Nephron (organoid): ENCODE measurements at regions not wholly inside any gene's neighbourhood (a gene's known extent, or its start where the extent isn't known, plus 50 kb on each side); places are given as distances from the start of the nearest gene placed in this dataset.

Experiments
- H3K27ac Mint-ChIP-seq, 3 experiments: 2 replicates each; pipeline ENCODE4 v1.8.0; 2020; ENCODE audit warnings: mixed read lengths in 3 of 3, mild to moderate bottlenecking in 2 of 3, moderate library complexity in 1 of 3
- H3K27me3 Mint-ChIP-seq: 2 replicates; pipeline ENCODE4 v1.8.0; 2021; ENCODE audit warnings: low read depth, mild to moderate bottlenecking, moderate library complexity, mixed read lengths
- H3K36me3 Mint-ChIP-seq: 2 replicates; pipeline ENCODE4 v1.8.0; 2020; ENCODE audit warnings: low read depth, mixed read lengths
- H3K4me1 Mint-ChIP-seq: 2 replicates; pipeline ENCODE4 v1.8.0; 2020; ENCODE audit warnings: mixed read lengths
- H3K4me3 Mint-ChIP-seq, 3 experiments: 2 replicates each; pipeline ENCODE4 v1.8.0; 2020; ENCODE audit warnings: mild to moderate bottlenecking in 3 of 3, mixed read lengths in 3 of 3, moderate library complexity in 2 of 3
- H3K9me3 Mint-ChIP-seq: 2 replicates; pipeline ENCODE4 v1.8.0; 2020; ENCODE audit warnings: mixed read lengths
- CTCF ChIP-seq, 3 experiments: fragments of 200-600 bp; sonication (generic); IDR thresholded peaks; one replicate each; pipeline ENCODE4 v1.5.0; 2021; ENCODE audit warnings: antibody characterized with exemption in 3 of 3; ENCODE audit not compliant: unreplicated experiment in 3 of 3

- no peak for TF ChIP-seq CTCF (IDR thresholded peaks at IDR 0.05; ENCODE audit: unreplicated experiment in 3 of 3)
- Mint-ChIP-seq H3K27ac (peak overlapping the region in 1 of 3 experiments; percentile 1), H3K9me3 (no peaks in the 10 kb centered on the region), H3K27me3 (peaks cover 17% of the 10 kb centered on the region), H3K4me1 (peaks cover 25% of the 10 kb centered on the region), H3K4me3 (no peak overlapping the region), H3K36me3 (no peaks in the 10 kb centered on the region)
Measured at GRCh38 chr2:236910781-236911495, 174.8 kb upstream of the COPS8 start.

GRCh38 chr2:236912326-236913120 lies 173.2 kb upstream of the COPS8 start:
- H3K9me3 Mint-ChIP-seq = no peaks in the 10 kb centered on the region
- peaks cover 19% of the 10 kb centered on the region for H3K27me3 Mint-ChIP-seq
- no peaks in the 10 kb centered on the region for H3K36me3 Mint-ChIP-seq
- no peak for TF ChIP-seq CTCF (IDR thresholded peaks at IDR 0.05; ENCODE audit: unreplicated experiment in 3 of 3)
- H3K27ac Mint-ChIP-seq = peak overlapping the region in 2 of 3 experiments; percentile 52 to 56
- H3K4me1 Mint-ChIP-seq = peaks cover 25% of the 10 kb centered on the region
- peak overlapping the region in 2 of 3 experiments; percentile 1 to 16 for H3K4me3 Mint-ChIP-seq

- TF ChIP-seq CTCF (IDR thresholded peaks at IDR 0.05; ENCODE audit: unreplicated experiment in 3 of 3) = no peak
- H3K9me3 Mint-ChIP-seq = no peaks in the 10 kb centered on the region
- no peak overlapping the region for H3K27ac Mint-ChIP-seq
- peaks cover 29% of the 10 kb centered on the region for H3K4me1 Mint-ChIP-seq
- H3K36me3 Mint-ChIP-seq = no peaks in the 10 kb centered on the region
- H3K4me3 Mint-ChIP-seq = no peak overlapping the region
- peaks cover 25% of the 10 kb centered on the region for H3K27me3 Mint-ChIP-seq
Measured at GRCh38 chr2:236915186-236915585, 170.5 kb upstream of the COPS8 start.

GRCh38 chr2:236915726-236916125 lies 170.0 kb upstream of the COPS8 start:
- no peak overlapping the region for H3K27ac Mint-ChIP-seq
- H3K4me3 Mint-ChIP-seq = no peak overlapping the region
- no peaks in the 10 kb centered on the region for H3K9me3 Mint-ChIP-seq
- peaks cover 26% of the 10 kb centered on the region for H3K27me3 Mint-ChIP-seq
- H3K4me1 Mint-ChIP-seq = peaks cover 26% of the 10 kb centered on the region
- no peak for TF ChIP-seq CTCF (IDR thresholded peaks at IDR 0.05; ENCODE audit: unreplicated experiment in 3 of 3)
- H3K36me3 Mint-ChIP-seq = no peaks in the 10 kb centered on the region

GRCh38 chr2:236916181-236916580 lies 169.5 kb upstream of the COPS8 start:
- no peak for TF ChIP-seq CTCF (IDR thresholded peaks at IDR 0.05; ENCODE audit: unreplicated experiment in 3 of 3)
- Mint-ChIP-seq H3K27me3 (peaks cover 31% of the 10 kb centered on the region), H3K36me3 (no peaks in the 10 kb centered on the region), H3K4me3 (no peak overlapping the region), H3K27ac (no peak overlapping the region), H3K9me3 (no peaks in the 10 kb centered on the region), H3K4me1 (peaks cover 21% of the 10 kb centered on the region)
